ENCODE measurements at regions not wholly inside any gene's neighbourhood (a gene's known extent, or its start where the extent isn't known, plus 50 kb on each side); places are given as distances from the start of the nearest gene placed in this dataset.

DNA sequence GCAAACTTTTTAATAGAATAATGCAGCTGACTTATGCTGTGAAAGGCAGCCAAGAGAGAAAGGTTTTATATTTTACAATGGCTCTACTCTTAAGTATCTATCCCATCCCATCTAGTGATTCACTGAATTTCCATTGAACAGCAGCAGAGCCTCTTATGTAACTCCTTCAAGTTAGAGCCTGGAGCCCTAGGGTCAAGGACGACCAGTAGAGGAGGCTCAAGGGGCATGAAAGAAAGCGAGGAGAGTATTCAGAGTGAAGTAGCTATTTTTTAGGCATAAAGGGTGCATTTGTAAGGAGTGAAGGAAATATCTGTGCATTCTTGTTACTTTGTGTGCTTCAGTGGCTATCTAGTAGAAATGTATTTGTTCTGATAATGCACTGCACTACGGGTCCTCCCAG lies 180.2 kb upstream of the TPK1 start:
- Histone ChIP-seq H3K79me1 (ENCODE audit: low read depth in 1 of 2, low read length in 2 of 2) (no peaks in the 10 kb centered on the region), H3K27me3 (ENCODE audit: control insufficient read depth, insufficient read depth, low read length) (no peaks in the 10 kb centered on the region), H3K27ac (ENCODE audit: insufficient read depth, low read length) (no peak overlapping the region), H3K9ac (ENCODE audit: low read depth, low read length) (no peak overlapping the region), H4K5ac (ENCODE audit: low read depth, low read length) (no peak overlapping the region), H3K9me3 (ENCODE audit: control insufficient read depth, insufficient read depth, low read length) (peaks cover 4% of the 10 kb centered on the region; the same call in 1 of the 2 replicates), H2AK9ac (replicated peaks; ENCODE audit: low read depth, low read length, poor library complexity) (no peak overlapping the region), H3K4ac (ENCODE audit: low read depth, low read length) (no peak overlapping the region), H2AK5ac (ENCODE audit: low read depth, low read length) (no peak overlapping the region), H2BK120ac (ENCODE audit: low read depth, low read length) (no peak overlapping the region), H4K20me1 (ENCODE audit: insufficient read depth, low read length) (no peaks in the 10 kb centered on the region), H3K4me2 (ENCODE audit: low read depth, low read length) (no peak overlapping the region), H3K4me3 (ENCODE audit: insufficient read depth, low read depth, low read length) (no peak overlapping the region), H3K18ac (ENCODE audit: low read depth, low read length) (no peak overlapping the region), H2BK5ac (ENCODE audit: low read depth, low read length, poor library complexity, severe bottlenecking) (no peak overlapping the region), H3K14ac (replicated peaks; ENCODE audit: low read depth, low read length) (no peak overlapping the region), H3K36me3 (ENCODE audit: control insufficient read depth, insufficient read depth, low read length) (no peaks in the 10 kb centered on the region), H4K8ac (ENCODE audit: low read depth in 2 of 2, low read length in 2 of 2) (no peak overlapping the region), H3K4me1 (ENCODE audit: control insufficient read depth, insufficient read depth, low read length) (no peaks in the 10 kb centered on the region), H2BK15ac (ENCODE audit: low read depth, low read length) (no peak overlapping the region), H3K9me1 (ENCODE audit: insufficient read depth, low read length) (no peaks in the 10 kb centered on the region), H4K91ac (ENCODE audit: insufficient read depth, low read depth, low read length) (no peak overlapping the region), H2AFZ (replicated peaks; ENCODE audit: low read length, poor library complexity) (no peak overlapping the region), H2BK20ac (ENCODE audit: low read depth, low read length) (no peak overlapping the region), H3K23ac (ENCODE audit: low read depth, low read length) (no peak overlapping the region), H3K56ac (ENCODE audit: extremely low read depth, insufficient read depth, low read length) (no peak overlapping the region)
- BruUV-seq (replicated peaks), result no TSS peak
- ATAC-seq (ENCODE audit: low read depth), result no peak
- CTCF ChIA-PET, result no interaction called here
- in situ Hi-C loops (cut with MboI; ENCODE audit: low sequenced_read_pairs), result no loop called here
- no peak for TF ChIP-seq BHLHE40 (IDR thresholded peaks at IDR 0.05; ENCODE audit: low read depth, low read length)
- no peak for TF ChIP-seq MXI1 (IDR thresholded peaks at IDR 0.05; ENCODE audit: borderline replicate concordance, low read depth, low read length)
- TF ChIP-seq RCOR1 (IDR thresholded peaks at IDR 0.05; ENCODE audit: insufficient replicate concordance, low read length), result no peak
- no peak for TF ChIP-seq MAZ (IDR thresholded peaks at IDR 0.05; ENCODE audit: borderline replicate concordance, low read depth, low read length)
- no peak for TF ChIP-seq POLR2A (IDR thresholded peaks at IDR 0.05; ENCODE audit: low read depth, low read length)
- dilution Hi-C loops (cut with HindIII; ENCODE audit: low sequenced_read_pairs, unreplicated experiment), result no loop called here
- POLR2A ChIA-PET (ENCODE audit: unreplicated experiment), result no interaction called here
- no peak for DNase-seq
- WGBS, 2 experiments (ENCODE audit: extremely low coverage in 2 of 2, insufficient read length in 1 of 2), result 20% methylated on average over 1 of the region's 3 CpGs; no CpG with 5 or more reads in 1 of the 2 experiments
- intact Hi-C loops (cut with micrococcal nuclease), result no loop called here

All from IMR-90 (cell line).